ENCODE measurements at regions not wholly inside any gene's neighbourhood (a gene's known extent, or its start where the extent isn't known, plus 50 kb on each side); places are given as distances from the start of the nearest gene placed in this dataset.
"Not testable (repeated sequence)": the region's sequence is repeated elsewhere in the genome, so short reads cannot be mapped to it uniquely, and the experiment has no call there.

DNA sequence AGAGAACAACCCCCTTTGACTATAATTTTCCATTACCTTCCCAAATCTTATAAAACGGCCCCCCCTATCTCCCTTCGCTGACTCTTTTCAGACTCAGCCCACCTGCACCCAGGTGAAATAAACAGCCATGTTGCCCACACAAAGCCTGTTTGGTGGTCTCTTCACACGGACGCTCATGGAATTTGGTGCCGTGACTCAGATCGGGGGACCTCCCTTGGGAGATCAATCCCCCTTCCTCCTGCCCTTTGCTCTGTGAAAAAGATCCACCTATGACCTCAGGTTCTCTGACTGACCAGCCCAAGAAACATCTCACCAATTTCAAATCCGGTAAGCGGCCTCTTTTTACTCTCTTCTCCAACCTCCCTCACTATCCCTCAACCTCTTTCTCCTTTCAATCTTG lies 146.8 kb upstream of the TRIB2 start:
- TF ChIP-seq ZNF274 (IDR thresholded peaks at IDR 0.05; ENCODE audit: low read depth, low read length); YY1 (IDR thresholded peaks at IDR 0.05; ENCODE audit: insufficient read depth, insufficient read length): not testable (repeated sequence)
